ENCODE measurements at regions not wholly inside any gene's neighbourhood (a gene's known extent, or its start where the extent isn't known, plus 50 kb on each side); places are given as distances from the start of the nearest gene placed in this dataset.

- H3K9me1 ChIP-seq (ENCODE audit: control insufficient read depth, insufficient read depth, low read length), result no peaks in the 10 kb centered on the region
- 0 out of 5 replicates have a peak, but pooled peaks cover 0 to 2% of the 10 kb centered on the region in 2 experiments for H3K27me3 ChIP-seq (ENCODE audit: control insufficient read depth in 2 of 2, insufficient read depth in 2 of 2, low read length in 2 of 2)
- ChIA-PET POLR2A (interaction anchor here (0.7 kb wide), 1 partner anchor 386 kb away, joined by 3 read pairs; no protein-coding TSS in a partner anchor), CTCF (ENCODE audit: low intra/inter-chr PET ratio) (no interaction called here)
- intact Hi-C loops (cut with micrococcal nuclease), result no loop called here
- no peaks in the 10 kb centered on the region for H3K36me3 ChIP-seq (ENCODE audit: control insufficient read depth, insufficient read depth, low read length)
- no peak for TF ChIP-seq SREBF1 (IDR thresholded peaks at IDR 0.05; ENCODE audit: borderline replicate concordance, low read depth, low read length)
- H3K27ac ChIP-seq (ENCODE audit: extremely low read depth, low read depth, low read length), result no peak overlapping the region
- H3K9me3 ChIP-seq (replicated peaks; ENCODE audit: control insufficient read depth, insufficient read depth, low read depth, low read length), result no peaks in the 10 kb centered on the region
- H3K9ac ChIP-seq (ENCODE audit: insufficient read depth in 1 of 2, low read depth in 2 of 2, low read length in 2 of 2), result no peak overlapping the region
- no peaks in the 10 kb centered on the region for H4K20me1 ChIP-seq (replicated peaks; ENCODE audit: control insufficient read depth, insufficient read depth, low read length)
- DNase-seq (ENCODE audit: extremely low read depth in 1 of 4, low spot score in 3 of 4), result no peak
- WGBS (ENCODE audit: insufficient coverage, low coverage, missing lambda C conversion rate), result 5% methylated on average over 2 of the region's 2 CpGs
- no peak for FAIRE-seq
- no TSS peak for BruUV-seq (replicated peaks)
- no peak overlapping the region for H3K4me3 ChIP-seq
- H3K79me2 ChIP-seq (ENCODE audit: control insufficient read depth, insufficient read depth, low read length), result no peaks in the 10 kb centered on the region
- no peak for ATAC-seq
- no peak overlapping the region for H2AFZ ChIP-seq (ENCODE audit: low read depth, low read length)
- in situ Hi-C loops (cut with MboI), result no loop called here
- H3K4me1 ChIP-seq (replicated peaks in 1 of 2; ENCODE audit: control insufficient read depth in 2 of 2, insufficient read depth in 2 of 2, low read length in 2 of 2), result no peaks in the 10 kb centered on the region
- no peak overlapping the region for H3K4me2 ChIP-seq (ENCODE audit: insufficient read depth, low read length)
Observed at GRCh38 chr16:9518581-9518980, 427.1 kb downstream of the HAPSTR1 start.

GRCh38 chr16:9521749-9522370 is 430.4 kb downstream of the HAPSTR1 start:
- WGBS (ENCODE audit: insufficient coverage, low coverage, missing lambda C conversion rate), result 0% methylated on average over 7 of the region's 7 CpGs
- FAIRE-seq (no peak), ATAC-seq (no peak), DNase-seq (ENCODE audit: extremely low read depth in 1 of 4, low spot score in 3 of 4) (no peak)
- no peaks in the 10 kb centered on the region for H3K9me3 ChIP-seq (replicated peaks; ENCODE audit: control insufficient read depth, insufficient read depth, low read depth, low read length)
- H2AFZ ChIP-seq (ENCODE audit: low read depth, low read length), result no peak overlapping the region
- ChIA-PET CTCF (ENCODE audit: low intra/inter-chr PET ratio) (no interaction called here), POLR2A (interaction anchor here (0.7 to 1.2 kb wide), 3 partner anchors 16 to 30 kb away, joined by 3 to 5 read pairs (median 4); no protein-coding TSS in a partner anchor)
- H3K27me3 ChIP-seq (ENCODE audit: control insufficient read depth in 2 of 2, insufficient read depth in 2 of 2, low read length in 2 of 2), result peaks cover 0 to 10% of the 10 kb centered on the region in 2 experiments; a peak in 2 of 5 replicates
- no peaks in the 10 kb centered on the region for H3K4me1 ChIP-seq (replicated peaks in 1 of 2; ENCODE audit: control insufficient read depth in 2 of 2, insufficient read depth in 2 of 2, low read length in 2 of 2)
- BruUV-seq (replicated peaks), result no TSS peak
- no peak overlapping the region for H3K27ac ChIP-seq (ENCODE audit: extremely low read depth, low read depth, low read length)
- H3K36me3 ChIP-seq (ENCODE audit: control insufficient read depth, insufficient read depth, low read length), result no peaks in the 10 kb centered on the region
- intact Hi-C loops (cut with micrococcal nuclease), result no loop called here
- H4K20me1 ChIP-seq (replicated peaks; ENCODE audit: control insufficient read depth, insufficient read depth, low read length), result no peaks in the 10 kb centered on the region
- H3K9ac ChIP-seq (ENCODE audit: insufficient read depth in 1 of 2, low read depth in 2 of 2, low read length in 2 of 2), result no peak overlapping the region
- no peaks in the 10 kb centered on the region for H3K79me2 ChIP-seq (ENCODE audit: control insufficient read depth, insufficient read depth, low read length)
- H3K4me3 ChIP-seq, result no peak overlapping the region
- in situ Hi-C loops (cut with MboI), result no loop called here
- no peaks in the 10 kb centered on the region for H3K9me1 ChIP-seq (ENCODE audit: control insufficient read depth, insufficient read depth, low read length)
- no peak overlapping the region for H3K4me2 ChIP-seq (ENCODE audit: insufficient read depth, low read length)
- no peak for TF ChIP-seq ZNF639 (CRISPR knock-in tag; conservative IDR thresholded peaks at IDR 0.05 in 1 of 2, IDR thresholded peaks at IDR 0.05 in 1 of 2)
- TF ChIP-seq PRPF4 (IDR thresholded peaks at IDR 0.05; ENCODE audit: insufficient read depth, low read depth, low read length, poor library complexity, severe bottlenecking), result no peak
- no peak for TF ChIP-seq ZBTB17 (CRISPR knock-in tag; IDR thresholded peaks at IDR 0.05)
- no peak for TF ChIP-seq TCF3 (CRISPR knock-in tag; IDR thresholded peaks at IDR 0.05)
- no peak for TF ChIP-seq HOXB6 (CRISPR knock-in tag; IDR thresholded peaks at IDR 0.05; ENCODE audit: borderline replicate concordance)
- TF ChIP-seq NCOR1 (IDR thresholded peaks at IDR 0.05), result no peak
- TF ChIP-seq PPARD (CRISPR knock-in tag; IDR thresholded peaks at IDR 0.05), result no peak
- no peak for TF ChIP-seq SNIP1 (IDR thresholded peaks at IDR 0.05; ENCODE audit: low read depth)
- no peak for TF ChIP-seq ZNF174 (CRISPR knock-in tag; IDR thresholded peaks at IDR 0.05)
- TF ChIP-seq ZNF354B (CRISPR knock-in tag; IDR thresholded peaks at IDR 0.05), result no peak
- no peak for TF ChIP-seq MAFF (IDR thresholded peaks at IDR 0.05; ENCODE audit: low read length)
- no peak for TF ChIP-seq CTCFL (IDR thresholded peaks at IDR 0.05; ENCODE audit: borderline replicate concordance, insufficient read depth, low read depth, low read length, poor library complexity, severe bottlenecking)
